ENCODE measurements at regions not wholly inside any gene's neighbourhood (a gene's known extent, or its start where the extent isn't known, plus 50 kb on each side); places are given as distances from the start of the nearest gene placed in this dataset.

DNA sequence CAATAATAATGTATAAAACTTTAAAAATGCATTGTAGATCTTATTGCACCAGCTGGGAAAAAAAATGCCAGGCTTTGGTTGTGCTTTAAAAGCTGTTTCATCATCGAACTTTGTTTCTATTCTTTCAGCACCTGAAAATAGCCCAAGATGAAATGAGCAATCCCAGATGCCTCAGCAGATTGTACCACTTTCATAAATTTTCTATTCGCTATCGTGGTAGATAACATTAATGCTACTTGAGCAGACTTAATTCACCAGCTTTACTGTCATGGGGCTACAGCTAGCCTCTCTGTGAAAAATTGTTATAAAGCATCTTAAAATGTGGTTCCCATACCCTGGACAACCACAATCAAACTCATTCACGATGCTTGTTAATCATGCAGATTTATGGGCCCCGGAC, 599.6 kb upstream of the HS3ST1 start:
- H3K9ac ChIP-seq (ENCODE audit: low read depth in 1 of 2, low read length in 2 of 2), result no peak overlapping the region
- 83% methylated on average over 5 of the region's 5 CpGs for WGBS
- DNase-seq (ENCODE audit: low spot score), result no peak
- H3K27ac ChIP-seq (ENCODE audit: low read depth in 1 of 2, low read length in 2 of 2), result no peak overlapping the region
- H3K36me3 ChIP-seq (ENCODE audit: control insufficient read depth in 4 of 4, insufficient read depth in 3 of 4, low read depth in 1 of 4, low read length in 3 of 4), result no peaks in the 10 kb centered on the region
- TF ChIP-seq GABPA (IDR thresholded peaks at IDR 0.05 in 1 of 2, conservative IDR thresholded peaks at IDR 0.05 in 1 of 2), result no peak
- TF ChIP-seq FOXA1 (IDR thresholded peaks at IDR 0.05), result no peak
- TF ChIP-seq, protein P1, sequence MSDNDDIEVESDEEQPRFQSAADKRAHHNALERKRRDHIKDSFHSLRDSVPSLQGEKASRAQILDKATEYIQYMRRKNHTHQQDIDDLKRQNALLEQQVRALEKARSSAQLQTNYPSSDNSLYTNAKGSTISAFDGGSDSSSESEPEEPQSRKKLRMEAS (IDR thresholded peaks at IDR 0.05), result no peak
- no peak for TF ChIP-seq NR2F2 (IDR thresholded peaks at IDR 0.05)
- TF ChIP-seq, protein P2, sequence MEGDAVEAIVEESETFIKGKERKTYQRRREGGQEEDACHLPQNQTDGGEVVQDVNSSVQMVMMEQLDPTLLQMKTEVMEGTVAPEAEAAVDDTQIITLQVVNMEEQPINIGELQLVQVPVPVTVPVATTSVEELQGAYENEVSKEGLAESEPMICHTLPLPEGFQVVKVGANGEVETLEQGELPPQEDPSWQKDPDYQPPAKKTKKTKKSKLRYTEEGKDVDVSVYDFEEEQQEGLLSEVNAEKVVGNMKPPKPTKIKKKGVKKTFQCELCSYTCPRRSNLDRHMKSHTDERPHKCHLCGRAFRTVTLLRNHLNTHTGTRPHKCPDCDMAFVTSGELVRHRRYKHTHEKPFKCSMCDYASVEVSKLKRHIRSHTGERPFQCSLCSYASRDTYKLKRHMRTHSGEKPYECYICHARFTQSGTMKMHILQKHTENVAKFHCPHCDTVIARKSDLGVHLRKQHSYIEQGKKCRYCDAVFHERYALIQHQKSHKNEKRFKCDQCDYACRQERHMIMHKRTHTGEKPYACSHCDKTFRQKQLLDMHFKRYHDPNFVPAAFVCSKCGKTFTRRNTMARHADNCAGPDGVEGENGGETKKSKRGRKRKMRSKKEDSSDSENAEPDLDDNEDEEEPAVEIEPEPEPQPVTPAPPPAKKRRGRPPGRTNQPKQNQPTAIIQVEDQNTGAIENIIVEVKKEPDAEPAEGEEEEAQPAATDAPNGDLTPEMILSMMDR (IDR thresholded peaks at IDR 0.05; ENCODE audit: low read depth, low read length, missing input control), result no peak
- no peak for TF ChIP-seq HNF4A (conservative IDR thresholded peaks at IDR 0.05)
- TF ChIP-seq FOXA2 (IDR thresholded peaks at IDR 0.05), result no peak
- TF ChIP-seq, protein P3, sequence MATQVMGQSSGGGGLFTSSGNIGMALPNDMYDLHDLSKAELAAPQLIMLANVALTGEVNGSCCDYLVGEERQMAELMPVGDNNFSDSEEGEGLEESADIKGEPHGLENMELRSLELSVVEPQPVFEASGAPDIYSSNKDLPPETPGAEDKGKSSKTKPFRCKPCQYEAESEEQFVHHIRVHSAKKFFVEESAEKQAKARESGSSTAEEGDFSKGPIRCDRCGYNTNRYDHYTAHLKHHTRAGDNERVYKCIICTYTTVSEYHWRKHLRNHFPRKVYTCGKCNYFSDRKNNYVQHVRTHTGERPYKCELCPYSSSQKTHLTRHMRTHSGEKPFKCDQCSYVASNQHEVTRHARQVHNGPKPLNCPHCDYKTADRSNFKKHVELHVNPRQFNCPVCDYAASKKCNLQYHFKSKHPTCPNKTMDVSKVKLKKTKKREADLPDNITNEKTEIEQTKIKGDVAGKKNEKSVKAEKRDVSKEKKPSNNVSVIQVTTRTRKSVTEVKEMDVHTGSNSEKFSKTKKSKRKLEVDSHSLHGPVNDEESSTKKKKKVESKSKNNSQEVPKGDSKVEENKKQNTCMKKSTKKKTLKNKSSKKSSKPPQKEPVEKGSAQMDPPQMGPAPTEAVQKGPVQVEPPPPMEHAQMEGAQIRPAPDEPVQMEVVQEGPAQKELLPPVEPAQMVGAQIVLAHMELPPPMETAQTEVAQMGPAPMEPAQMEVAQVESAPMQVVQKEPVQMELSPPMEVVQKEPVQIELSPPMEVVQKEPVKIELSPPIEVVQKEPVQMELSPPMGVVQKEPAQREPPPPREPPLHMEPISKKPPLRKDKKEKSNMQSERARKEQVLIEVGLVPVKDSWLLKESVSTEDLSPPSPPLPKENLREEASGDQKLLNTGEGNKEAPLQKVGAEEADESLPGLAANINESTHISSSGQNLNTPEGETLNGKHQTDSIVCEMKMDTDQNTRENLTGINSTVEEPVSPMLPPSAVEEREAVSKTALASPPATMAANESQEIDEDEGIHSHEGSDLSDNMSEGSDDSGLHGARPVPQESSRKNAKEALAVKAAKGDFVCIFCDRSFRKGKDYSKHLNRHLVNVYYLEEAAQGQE (IDR thresholded peaks at IDR 0.05), result no peak
- TF ChIP-seq EGR1 (IDR thresholded peaks at IDR 0.05; ENCODE audit: low read depth in 2 of 2), result no peak
- no peak for TF ChIP-seq JUND (IDR thresholded peaks at IDR 0.05)
- no peak for TF ChIP-seq TAF1 (conservative IDR thresholded peaks at IDR 0.05)
- TF ChIP-seq RAD21 (IDR thresholded peaks at IDR 0.05), result no peak
- no peak for TF ChIP-seq SP1 (IDR thresholded peaks at IDR 0.05)
- no peak overlapping the region for H3K4me3 ChIP-seq (ENCODE audit: low read depth in 1 of 3, low read length in 3 of 3)
- H3K4me1 ChIP-seq (ENCODE audit: control insufficient read depth in 4 of 4, insufficient read depth in 4 of 4, low read length in 3 of 4), result peaks cover 0 to 1% (median 0%) of the 10 kb centered on the region in 4 donors
- no peaks in the 10 kb centered on the region for H3K9me3 ChIP-seq (ENCODE audit: control insufficient read depth in 4 of 4, low read length in 3 of 4)
- H3K27me3 ChIP-seq (ENCODE audit: control insufficient read depth in 4 of 4, insufficient read depth in 4 of 4, low read length in 3 of 4), result no peaks in the 10 kb centered on the region

DNA sequence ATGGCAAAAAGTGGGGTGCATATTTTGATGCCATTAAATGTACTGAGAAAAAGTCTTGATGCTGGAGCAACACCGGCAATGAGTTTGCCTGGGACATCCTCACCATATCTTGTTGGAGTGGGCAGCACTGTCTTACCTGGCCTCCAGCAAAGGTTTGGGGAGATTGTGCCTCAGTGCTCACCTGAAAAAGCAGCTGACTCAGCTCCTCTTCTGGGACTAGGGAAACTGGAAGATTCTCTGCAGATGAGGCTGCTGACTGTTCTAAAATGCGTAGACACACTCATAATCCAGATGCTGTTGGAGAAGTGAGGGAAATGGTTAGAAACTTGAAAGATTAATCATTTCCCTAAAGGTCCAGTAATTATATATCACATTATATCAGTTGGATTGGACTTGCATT, 593.7 kb upstream of the HS3ST1 start:
- no peaks in the 10 kb centered on the region for H3K4me1 ChIP-seq (ENCODE audit: control insufficient read depth in 4 of 4, insufficient read depth in 4 of 4, low read length in 3 of 4)
- WGBS, result 89% methylated on average over 2 of the region's 2 CpGs
- no peak for TF ChIP-seq GABPA (IDR thresholded peaks at IDR 0.05 in 1 of 2, conservative IDR thresholded peaks at IDR 0.05 in 1 of 2)
- TF ChIP-seq JUND (IDR thresholded peaks at IDR 0.05), result no peak
- TF ChIP-seq FOXA1 (IDR thresholded peaks at IDR 0.05), result no peak
- TF ChIP-seq HNF4A (conservative IDR thresholded peaks at IDR 0.05), result no peak
- no peak for TF ChIP-seq HNF4G (IDR thresholded peaks at IDR 0.05)
- TF ChIP-seq EGR1 (IDR thresholded peaks at IDR 0.05; ENCODE audit: low read depth in 2 of 2), result no peak
- TF ChIP-seq, protein P3 (IDR thresholded peaks at IDR 0.05), result no peak
- TF ChIP-seq NR2F2 (IDR thresholded peaks at IDR 0.05), result no peak
- TF ChIP-seq, protein P4, sequence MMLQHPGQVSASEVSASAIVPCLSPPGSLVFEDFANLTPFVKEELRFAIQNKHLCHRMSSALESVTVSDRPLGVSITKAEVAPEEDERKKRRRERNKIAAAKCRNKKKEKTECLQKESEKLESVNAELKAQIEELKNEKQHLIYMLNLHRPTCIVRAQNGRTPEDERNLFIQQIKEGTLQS (IDR thresholded peaks at IDR 0.05), result no peak

More for the DNA sequence above, 593.7 kb upstream of the HS3ST1 start:
- H3K27me3 ChIP-seq (ENCODE audit: control insufficient read depth in 4 of 4, insufficient read depth in 4 of 4, low read length in 3 of 4), result no peaks in the 10 kb centered on the region
- H3K4me3 ChIP-seq (ENCODE audit: low read depth in 1 of 3, low read length in 3 of 3), result no peak overlapping the region
- H3K9ac ChIP-seq (ENCODE audit: low read depth in 1 of 2, low read length in 2 of 2), result no peak overlapping the region
- DNase-seq (ENCODE audit: low spot score), result no peak
- no peak overlapping the region for H3K27ac ChIP-seq (ENCODE audit: low read depth in 1 of 2, low read length in 2 of 2)
- H3K36me3 ChIP-seq (ENCODE audit: control insufficient read depth in 4 of 4, insufficient read depth in 3 of 4, low read depth in 1 of 4, low read length in 3 of 4), result no peaks in the 10 kb centered on the region
- no peaks in the 10 kb centered on the region for H3K9me3 ChIP-seq (ENCODE audit: control insufficient read depth in 4 of 4, low read length in 3 of 4)
